H1 (cell line): ENCODE measurements at regions not wholly inside any gene's neighbourhood (a gene's known extent, or its start where the extent isn't known, plus 50 kb on each side); places are given as distances from the start of the nearest gene placed in this dataset.

Experiments used
- CTCF ChIA-PET: fragments of 300-600 bp; sonication (Branson Sonifier 250); formaldehyde crosslinking; loops from one replicate; lab custom pipeline; 2021; ENCODE audit not compliant: partially characterized antibody; lab: Charles Lee
- POLR2A ChIA-PET: fragments of 300-600 bp; sonication (Branson Sonifier 250); formaldehyde crosslinking; loops from one replicate; lab custom pipeline; 2021; ENCODE audit warnings: inconsistent platforms; ENCODE audit not compliant: partially characterized antibody; lab: Charles Lee
- DNase-seq, 2 experiments: peaks; one replicate each; pipeline versions ENCODE4 v3.0.0 to v3.0.0-alpha.2; 2010 to 2022; ENCODE audit warnings: low spot score in 2 of 2, low read depth in 1 of 2, mixed read lengths in 1 of 2
- FAIRE-seq: peaks from 2 replicates; lab custom pipeline; 2011; peaks lifted over from hg19 to GRCh38; lab: Jason Lieb, UNC
- H2AFZ ChIP-seq: 2 replicates; pipeline ENCODE4 v1.8.1; 2012; ENCODE audit warnings: low read length, inconsistent platforms
- H2AK5ac ChIP-seq: 2 replicates; pipeline ENCODE4 v1.6.1; 2013; ENCODE audit warnings: low read depth, low read length
- H2BK120ac ChIP-seq: replicated peaks from 2 replicates; pipeline ENCODE3; 2013; ENCODE audit warnings: low read depth, low read length, inconsistent platforms
- H2BK12ac ChIP-seq: 2 replicates; pipeline ENCODE4 v1.6.1; 2013; ENCODE audit warnings: low read depth, low read length
- H2BK15ac ChIP-seq: 2 replicates; pipeline ENCODE4 v1.6.1; 2013; ENCODE audit warnings: low read length
- H2BK20ac ChIP-seq: 2 replicates; pipeline ENCODE4 v1.6.1; 2013; ENCODE audit warnings: low read length
- H2BK5ac ChIP-seq: 2 replicates; pipeline ENCODE4 v1.6.1; 2013; ENCODE audit warnings: low read depth, low read length
- H3K14ac ChIP-seq: 2 replicates; pipeline ENCODE4 v1.6.1; 2013; ENCODE audit warnings: inconsistent platforms; ENCODE audit not compliant: insufficient read length
- H3K18ac ChIP-seq: 2 replicates; pipeline ENCODE4 v1.6.1; 2013; ENCODE audit warnings: low read length; ENCODE audit errors: extremely low read depth
- H3K23ac ChIP-seq: 2 replicates; pipeline ENCODE4 v1.6.1; 2013; ENCODE audit warnings: inconsistent platforms; ENCODE audit not compliant: insufficient read length
- H3K23me2 ChIP-seq: 2 replicates; pipeline ENCODE4 v1.6.1; 2013; ENCODE audit warnings: low read depth, low read length
- H3K27ac ChIP-seq: 2 replicates; pipeline ENCODE4 v1.6.1; 2011; ENCODE audit warnings: low read depth, low read length, inconsistent platforms
- H3K27me3 ChIP-seq, 4 experiments: replicated peaks in 1 of 4; 1 replicate in 1 of 4; 2 replicates in 3 of 4; pipeline versions ENCODE4 v1.6.1 to v1.8.1; 2011 to 2013; ENCODE audit warnings: low read length in 3 of 4, mild to moderate bottlenecking in 3 of 4, inconsistent platforms in 2 of 4, mixed read lengths in 2 of 4, moderate library complexity in 1 of 4; ENCODE audit not compliant: control insufficient read depth in 3 of 4, insufficient read depth in 3 of 4; ENCODE audit errors: extremely low read depth in 1 of 4
- H3K36me3 ChIP-seq, 4 experiments: 2 replicates each; pipeline versions ENCODE4 v1.6.1 to v1.8.1; 2011 to 2013; ENCODE audit warnings: mild to moderate bottlenecking in 4 of 4, low read length in 3 of 4, moderate library complexity in 2 of 4, control low read depth in 1 of 4, inconsistent platforms in 1 of 4; ENCODE audit not compliant: insufficient read depth in 4 of 4, control insufficient read depth in 2 of 4
- H3K4ac ChIP-seq: replicated peaks from 2 replicates; pipeline ENCODE3; 2013; ENCODE audit warnings: low read length, low read depth, mixed read lengths, inconsistent platforms; ENCODE audit not compliant: insufficient read length
- H3K4me1 ChIP-seq, 4 experiments: replicated peaks in 1 of 4; 1 replicate in 1 of 4; 2 replicates in 3 of 4; pipeline versions ENCODE4 v1.6.1 to v1.8.1; 2011 to 2013; ENCODE audit warnings: low read length in 3 of 4, inconsistent platforms in 2 of 4, mixed read lengths in 1 of 4; ENCODE audit not compliant: insufficient read depth in 4 of 4, control insufficient read depth in 3 of 4
- H3K4me2 ChIP-seq, 2 experiments: 2 replicates each; pipeline versions ENCODE4 v1.6.1 to v1.8.1; 2011 to 2013; ENCODE audit warnings: low read depth in 2 of 2, low read length in 2 of 2, control low read depth in 1 of 2, inconsistent platforms in 1 of 2, mild to moderate bottlenecking in 1 of 2; ENCODE audit not compliant: insufficient read depth in 1 of 2
- H3K4me3 ChIP-seq, 4 experiments: fragments of 200-600, 300-600 bp in 1 of 4; sonication (generic), shearing (Covaris generic), sonication (Bioruptor Twin) in 1 of 4; 2 replicates each; pipeline versions ENCODE4 v1.5.1 to v1.8.1; 2011 to 2016; ENCODE audit warnings: low read length in 4 of 4, low read depth in 3 of 4, control low read depth in 2 of 4, inconsistent platforms in 2 of 4, mild to moderate bottlenecking in 2 of 4, mixed read lengths in 1 of 4, moderate library complexity in 1 of 4; ENCODE audit not compliant: insufficient read depth in 2 of 4; ENCODE audit errors: extremely low read depth in 1 of 4
- H3K56ac ChIP-seq: replicated peaks from 2 replicates; pipeline ENCODE3; 2013; ENCODE audit warnings: low read depth, mild to moderate bottlenecking, mixed read lengths, low read length, inconsistent platforms; ENCODE audit not compliant: insufficient read length
- H3K79me1 ChIP-seq: 2 replicates; pipeline ENCODE4 v1.6.1; 2013; ENCODE audit warnings: low read depth, low read length, control low read depth
- H3K79me2 ChIP-seq, 2 experiments: 2 replicates each; pipeline versions ENCODE4 v1.6.1 to v1.8.1; 2012 to 2013; ENCODE audit warnings: low read length in 2 of 2, mild to moderate bottlenecking in 2 of 2, inconsistent platforms in 1 of 2; ENCODE audit not compliant: insufficient read depth in 2 of 2, control insufficient read depth in 1 of 2
- H3K9ac ChIP-seq, 4 experiments: replicated peaks in 1 of 4; 1 replicate in 1 of 4; 2 replicates in 3 of 4; pipeline versions ENCODE4 v1.6.1 to v1.8.1; 2011 to 2013; ENCODE audit warnings: low read depth in 3 of 4, low read length in 3 of 4, control low read depth in 2 of 4, mild to moderate bottlenecking in 2 of 4, moderate library complexity in 2 of 4, inconsistent platforms in 1 of 4; ENCODE audit errors: extremely low read depth in 1 of 4
- H3K9me3 ChIP-seq, 2 experiments: 2 replicates each; pipeline versions ENCODE4 v1.6.1 to v1.8.1; 2012 to 2013; ENCODE audit warnings: mild to moderate bottlenecking in 2 of 2, moderate library complexity in 2 of 2, control low read depth in 1 of 2, inconsistent platforms in 1 of 2, low read depth in 1 of 2, low read length in 1 of 2, mixed read lengths in 1 of 2; ENCODE audit not compliant: insufficient read depth in 2 of 2
- H4K20me1 ChIP-seq, 2 experiments: replicated peaks in 1 of 2; 2 replicates each; pipeline versions ENCODE3 to v1.8.1; 2011 to 2013; ENCODE audit warnings: inconsistent platforms in 2 of 2, low read length in 2 of 2, mild to moderate bottlenecking in 1 of 2; ENCODE audit not compliant: insufficient read depth in 2 of 2, control insufficient read depth in 1 of 2
- H4K5ac ChIP-seq: 2 replicates; pipeline ENCODE4 v1.6.1; 2013; ENCODE audit warnings: low read length, low read depth, mixed read lengths, inconsistent platforms; ENCODE audit not compliant: insufficient read length
- H4K8ac ChIP-seq: 2 replicates; pipeline ENCODE4 v1.8.0; 2013; ENCODE audit warnings: mild to moderate bottlenecking, moderate library complexity, low read length, inconsistent platforms; ENCODE audit not compliant: insufficient read depth; ENCODE audit errors: extremely low read depth
- H4K91ac ChIP-seq: replicated peaks from 2 replicates; pipeline ENCODE3; 2013; ENCODE audit warnings: low read length, mixed read lengths, inconsistent platforms; ENCODE audit not compliant: insufficient read length
- BCL11A ChIP-seq, 2 experiments: IDR thresholded peaks; one replicate each; pipeline ENCODE4 v1.6.1; 2011; ENCODE audit warnings: low read depth in 2 of 2, low read length in 2 of 2, mild to moderate bottlenecking in 2 of 2
- CBX5 ChIP-seq: fragments of 300-800, 300-1000 bp; sonication (generic); IDR thresholded peaks from 2 replicates; pipeline ENCODE4 v1.7.1; 2016; ENCODE audit warnings: antibody characterized with exemption, low read length, low read depth
- CBX8 ChIP-seq: fragments of 300-800, 300-1000 bp; sonication (generic); IDR thresholded peaks from 2 replicates; pipeline ENCODE4 v1.7.1; 2016; ENCODE audit warnings: low read depth, low read length, borderline replicate concordance
- CHD1 ChIP-seq: IDR thresholded peaks from 2 replicates; pipeline ENCODE4 v1.6.1; 2012; ENCODE audit warnings: low read depth, low read length, improper control_type of control experiment
- GABPA ChIP-seq: IDR thresholded peaks from 2 replicates; pipeline ENCODE4 v1.6.1; 2011; ENCODE audit warnings: mild to moderate bottlenecking, low read length, moderate library complexity, borderline replicate concordance; ENCODE audit not compliant: insufficient read depth
- HDAC6 ChIP-seq: IDR thresholded peaks from one replicate; pipeline ENCODE4 v1.7.1; 2012; ENCODE audit warnings: low read depth, mild to moderate bottlenecking, inconsistent platforms, low read length, moderate library complexity
- POLR2A ChIP-seq, 2 experiments: IDR thresholded peaks; 1 replicate in 1 of 2; 2 replicates in 1 of 2; pipeline ENCODE4 v1.6.1; 2011; ENCODE audit warnings: low read depth in 2 of 2, low read length in 2 of 2, mild to moderate bottlenecking in 2 of 2; ENCODE audit errors: control extremely low read depth in 1 of 2
- RAD21 ChIP-seq, 2 experiments: IDR thresholded peaks in 1 of 2; conservative IDR thresholded peaks in 1 of 2; 2 replicates each; pipeline ENCODE4 v1.6.1; 2011; ENCODE audit warnings: low read depth in 2 of 2, low read length in 2 of 2, improper control_type of control experiment in 1 of 2, inconsistent platforms in 1 of 2, mild to moderate bottlenecking in 1 of 2, moderate library complexity in 1 of 2
- RBBP5 ChIP-seq: IDR thresholded peaks from 2 replicates; pipeline ENCODE4 v1.7.1; 2012; ENCODE audit warnings: low read depth, mild to moderate bottlenecking, inconsistent platforms, low read length, moderate library complexity, borderline replicate concordance
- RFX5 ChIP-seq: IDR thresholded peaks from 2 replicates; pipeline ENCODE4 v1.6.1; 2011; ENCODE audit warnings: low read depth, low read length, improper control_type of control experiment, borderline replicate concordance
- SIRT6 ChIP-seq: IDR thresholded peaks from one replicate; pipeline ENCODE4 v1.7.1; 2012; ENCODE audit warnings: low read length, inconsistent platforms
- TAF1 ChIP-seq: IDR thresholded peaks from 2 replicates; pipeline ENCODE4 v1.6.1; 2011; ENCODE audit warnings: mild to moderate bottlenecking, low read depth, low read length
- TCF12 ChIP-seq: IDR thresholded peaks from 2 replicates; pipeline ENCODE4 v1.6.1; 2011; ENCODE audit warnings: low read depth, mild to moderate bottlenecking, low read length
- YY1 ChIP-seq: IDR thresholded peaks from 2 replicates; pipeline ENCODE4 v1.6.1; 2011; ENCODE audit warnings: low read depth, mild to moderate bottlenecking, low read length
- WGBS, 2 experiments: shearing (Covaris generic) in 1 of 2; methylation state at CpG; one replicate each; pipeline versions ENCODE4 v1.1.6 to v1.1.7; 2013 to 2015; ENCODE audit warnings: low lambda C conversion rate in 2 of 2, mixed read lengths in 2 of 2, inconsistent platforms in 1 of 2, low coverage in 1 of 2, missing lambda C conversion rate in 1 of 2; ENCODE audit not compliant: insufficient replicate concordance in 2 of 2, insufficient coverage in 1 of 2, insufficient read length in 1 of 2; ENCODE audit errors: extremely low coverage in 1 of 2, missing lambda C conversion rate in 1 of 2; 5-methylcytosine and 5-hydroxymethylcytosine counted together

DNA sequence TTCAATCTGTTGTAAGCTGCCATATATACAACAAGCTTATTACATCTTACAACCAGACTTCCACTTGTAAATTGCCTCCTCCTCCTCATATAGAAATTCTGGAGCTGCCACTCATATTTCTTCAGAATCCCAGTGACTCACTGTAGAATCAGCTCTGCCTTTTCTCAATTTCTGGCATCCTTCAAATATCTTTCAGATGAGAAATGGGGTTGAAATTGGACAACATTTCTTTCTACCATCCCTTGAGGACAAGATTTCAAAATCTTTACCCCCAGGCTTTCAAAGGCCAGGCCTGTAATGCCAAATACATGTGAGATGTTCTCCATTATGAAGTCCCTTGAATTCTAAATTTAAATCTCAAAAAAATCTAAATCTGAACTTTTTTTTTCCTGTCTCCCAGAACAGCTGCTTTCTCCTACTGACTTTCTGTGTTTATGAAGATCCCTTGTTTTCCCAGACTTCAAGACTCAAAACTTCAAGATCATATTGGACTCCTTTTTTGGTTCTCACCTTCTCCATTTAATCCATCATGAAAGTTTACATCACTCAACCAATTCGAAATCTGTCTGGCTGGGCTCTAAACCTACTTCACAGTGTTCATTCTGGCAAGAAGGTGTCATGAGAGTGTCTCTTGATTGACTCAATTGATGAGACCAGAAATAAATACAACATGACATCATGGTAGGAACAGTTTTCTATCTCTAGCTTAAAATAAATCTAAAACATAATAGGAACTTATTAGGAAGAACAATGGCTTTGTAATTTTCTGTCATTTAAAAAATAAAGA, 109.8 kb downstream of the HMHB1 start:
- Histone ChIP-seq H3K36me3 (no peaks in the 10 kb centered on the region), H2BK15ac (no peak overlapping the region), H3K18ac (no peak overlapping the region), H2AFZ (no peak overlapping the region), H3K9ac (no peak overlapping the region), H3K27ac (no peak overlapping the region), H4K8ac (no peak overlapping the region), H3K4me3 (no peak overlapping the region), H3K79me1 (no peaks in the 10 kb centered on the region), H3K9me3 (no peaks in the 10 kb centered on the region), H2AK5ac (no peak overlapping the region), H2BK12ac (no peak overlapping the region), H3K27me3 (no peaks in the 10 kb centered on the region), H4K91ac (no peak overlapping the region), H2BK20ac (no peak overlapping the region), H4K5ac (no peak overlapping the region), H3K56ac (no peak overlapping the region), H3K79me2 (no peaks in the 10 kb centered on the region), H3K23me2 (no peaks in the 10 kb centered on the region), H3K4me1 (peaks cover 0 to 7% (median 0%) of the 10 kb centered on the region in 4 experiments; a peak in 2 of 7 replicates), H3K4me2 (no peak overlapping the region), H4K20me1 (no peaks in the 10 kb centered on the region), H3K14ac (no peak overlapping the region), H3K4ac (no peak overlapping the region), H3K23ac (no peak overlapping the region), H2BK5ac (no peak overlapping the region), H2BK120ac (no peak overlapping the region)
- TF ChIP-seq RFX5 (no peak), YY1 (no peak), BCL11A (IDR thresholded peaks at IDR 0.05; ENCODE audit: low read depth in 2 of 2, low read length in 2 of 2) (no peak), CBX8 (no peak), HDAC6 (no peak), SIRT6 (no peak), RBBP5 (no peak), RAD21 (IDR thresholded peaks at IDR 0.05 in 1 of 2, conservative IDR thresholded peaks at IDR 0.05 in 1 of 2; ENCODE audit: low read depth in 2 of 2, low read length in 2 of 2) (no peak), POLR2A (IDR thresholded peaks at IDR 0.05; ENCODE audit: control extremely low read depth in 1 of 2, low read depth in 2 of 2, low read length in 2 of 2) (no peak), CHD1 (no peak), CBX5 (no peak), GABPA (no peak), TAF1 (no peak), TCF12 (no peak)
- ChIA-PET CTCF (interaction anchor here (0.6 kb wide), 1 partner anchor 233 kb away, joined by 3 read pairs; no protein-coding TSS in a partner anchor), POLR2A (no interaction called here)
- DNase-seq (no peak), FAIRE-seq (no peak)
- WGBS, 2 experiments: 89% methylated on average over 1 of the region's 1 CpG; no CpG with 5 or more reads in 1 of the 2 experiments
